Lung (tissue), 11 donors: ENCODE measurements at regions not wholly inside any gene's neighbourhood (a gene's known extent, or its start where the extent isn't known, plus 50 kb on each side); places are given as distances from the start of the nearest gene placed in this dataset.

Experiments used
- ATAC-seq: fragments of 200-7000 bp; cut with Tn5 transposase; one replicate; pipeline ENCODE4 v1.9.1; 2020; ENCODE audit warnings: moderate number of reproducible peaks; ENCODE audit not compliant: insufficient read depth, low FRiP score
- DNase-seq, 3 donors: peaks; one replicate each; pipeline ENCODE4 v3.0.0-alpha.2; 2013 to 2017
- H3K27ac ChIP-seq, 2 donors: one replicate each; pipeline ENCODE4 v1.5.1; 2013; ENCODE audit warnings: mild to moderate bottlenecking in 2 of 2, moderate library complexity in 2 of 2, control low read depth in 1 of 2, inconsistent platforms in 1 of 2, low read depth in 1 of 2, low read length in 1 of 2
- H3K27me3 ChIP-seq, 3 donors: one replicate each; pipeline ENCODE4 v1.5.1; 2013; ENCODE audit warnings: low read length in 2 of 3; ENCODE audit not compliant: control insufficient read depth in 3 of 3, insufficient read depth in 3 of 3
- H3K36me3 ChIP-seq, 4 donors: one replicate each; pipeline ENCODE4 v1.5.1; 2013; ENCODE audit warnings: low read length in 4 of 4, mild to moderate bottlenecking in 1 of 4, moderate library complexity in 1 of 4; ENCODE audit not compliant: control insufficient read depth in 4 of 4, insufficient read depth in 4 of 4
- H3K4me1 ChIP-seq, 5 donors: one replicate each; pipeline ENCODE4 v1.5.1; 2013; ENCODE audit warnings: low read length in 5 of 5, mild to moderate bottlenecking in 2 of 5, moderate library complexity in 1 of 5; ENCODE audit not compliant: control insufficient read depth in 5 of 5, insufficient read depth in 5 of 5
- H3K4me3 ChIP-seq: one replicate; pipeline ENCODE4 v1.5.1; 2013; ENCODE audit warnings: mild to moderate bottlenecking, control low read depth, moderate library complexity
- H3K9ac ChIP-seq, 2 donors: one replicate each; pipeline ENCODE4 v1.5.1; 2013; ENCODE audit warnings: low read length in 2 of 2, control low read depth in 1 of 2; ENCODE audit not compliant: insufficient read depth in 1 of 2
- H3K9me3 ChIP-seq, 4 donors: one replicate each; pipeline ENCODE4 v1.5.1; 2013; ENCODE audit warnings: low read length in 3 of 4, mild to moderate bottlenecking in 1 of 4, moderate library complexity in 1 of 4; ENCODE audit not compliant: control insufficient read depth in 4 of 4, insufficient read depth in 3 of 4
- CTCF ChIP-seq: IDR thresholded peaks from 2 replicates; pipeline ENCODE4 v1.5.1; 2012; ENCODE audit warnings: mild to moderate bottlenecking; ENCODE audit errors: control extremely low read depth, extremely low read depth
- WGBS, 2 donors: extraction: QIAGEN DNeasy Blood & Tissue Kit; methylation state at CpG; one replicate each; pipeline ENCODE4 v1.1.7; 2013; 5-methylcytosine and 5-hydroxymethylcytosine counted together
- donor health status: control.
- donor health status: control.
- donor health status: Bipolar disorder and iron deficiency.
- donor health status: healthy.
- donor health status: DM: yes; HTN: yes; CAD: no.

GRCh38 chr20:22836211-22836610, 198.9 kb upstream of the SSTR4 start:
- Histone ChIP-seq H3K27ac (no peak overlapping the region), H3K36me3 (no peaks in the 10 kb centered on the region), H3K9ac (no peak overlapping the region), H3K9me3 (no peaks in the 10 kb centered on the region), H3K27me3 (peaks cover 0 to 5% (median 0%) of the 10 kb centered on the region in 3 donors), H3K4me3 (no peak overlapping the region), H3K4me1 (peaks cover 0 to 3% (median 0%) of the 10 kb centered on the region in 5 donors)
- no peak for TF ChIP-seq CTCF
- WGBS, 2 donors, result 79 to 83% methylated on average over 1 of the region's 1 CpG
- ATAC-seq (no peak), DNase-seq (peak in 2 of 3 donors; percentile 42 to 73)

GRCh38 chr20:22836877-22837276, 198.2 kb upstream of the SSTR4 start:
- Histone ChIP-seq H3K27ac (no peak overlapping the region), H3K4me3 (no peak overlapping the region), H3K36me3 (no peaks in the 10 kb centered on the region), H3K9ac (no peak overlapping the region), H3K9me3 (no peaks in the 10 kb centered on the region), H3K27me3 (peaks cover 0 to 5% (median 0%) of the 10 kb centered on the region in 3 donors), H3K4me1 (peaks cover 0 to 7% (median 0%) of the 10 kb centered on the region in 5 donors)
- DNase-seq, result no peak
- ATAC-seq, result no peak
- TF ChIP-seq CTCF, result no peak
- 14 to 29% methylated on average over 1 of the region's 1 CpG for WGBS, 2 donors

- Histone ChIP-seq H3K4me3 (no peak overlapping the region), H3K9ac (no peak overlapping the region), H3K36me3 (no peaks in the 10 kb centered on the region), H3K4me1 (peaks cover 0 to 7% (median 0%) of the 10 kb centered on the region in 5 donors), H3K27me3 (peaks cover 0 to 3% (median 0%) of the 10 kb centered on the region in 3 donors), H3K9me3 (no peaks in the 10 kb centered on the region), H3K27ac (no peak overlapping the region)
- DNase-seq (no peak), ATAC-seq (no peak)
- TF ChIP-seq CTCF, result no peak
- WGBS, 2 donors, result 50 to 85% methylated on average over 1 of the region's 1 CpG
Observed at GRCh38 chr20:22838001-22838400, 197.1 kb upstream of the SSTR4 start.

- H3K9ac ChIP-seq, result no peak overlapping the region
- no peak overlapping the region for H3K27ac ChIP-seq
- WGBS, 2 donors, result 88 to 96% methylated on average over 4 of the region's 4 CpGs
- no peak for TF ChIP-seq CTCF
- no peaks in the 10 kb centered on the region for H3K27me3 ChIP-seq
- DNase-seq (no peak), ATAC-seq (no peak)
- H3K4me1 ChIP-seq, result peaks cover 0 to 9% (median 0%) of the 10 kb centered on the region in 5 donors
- H3K36me3 ChIP-seq, result no peaks in the 10 kb centered on the region
- no peak overlapping the region for H3K4me3 ChIP-seq
- H3K9me3 ChIP-seq, result no peaks in the 10 kb centered on the region
Observed at GRCh38 chr20:22841846-22842245, 193.3 kb upstream of the SSTR4 start.
